ENCODE measurements at regions not wholly inside any gene's neighbourhood (a gene's known extent, or its start where the extent isn't known, plus 50 kb on each side); places are given as distances from the start of the nearest gene placed in this dataset.

GRCh38 chr1:239955431-239955830 is 136.3 kb upstream of the FMN2 start:
- TF ChIP-seq CTCF (IDR thresholded peaks at IDR 0.05; ENCODE audit: insufficient read depth, low read length): no peak
- no peak for TF ChIP-seq GABPA (IDR thresholded peaks at IDR 0.05; ENCODE audit: low read depth)
